SIG-M5 treated with dmso at 0.1 percent for 504 hours (cell line): ENCODE measurements at regions not wholly inside any gene's neighbourhood (a gene's known extent, or its start where the extent isn't known, plus 50 kb on each side); places are given as distances from the start of the nearest gene placed in this dataset.

Experiments used
- DNase-seq: peaks from one replicate; lab custom pipeline; 2025; ENCODE audit not compliant: unreplicated experiment; lab: John Stamatoyannopoulos, UW

DNA sequence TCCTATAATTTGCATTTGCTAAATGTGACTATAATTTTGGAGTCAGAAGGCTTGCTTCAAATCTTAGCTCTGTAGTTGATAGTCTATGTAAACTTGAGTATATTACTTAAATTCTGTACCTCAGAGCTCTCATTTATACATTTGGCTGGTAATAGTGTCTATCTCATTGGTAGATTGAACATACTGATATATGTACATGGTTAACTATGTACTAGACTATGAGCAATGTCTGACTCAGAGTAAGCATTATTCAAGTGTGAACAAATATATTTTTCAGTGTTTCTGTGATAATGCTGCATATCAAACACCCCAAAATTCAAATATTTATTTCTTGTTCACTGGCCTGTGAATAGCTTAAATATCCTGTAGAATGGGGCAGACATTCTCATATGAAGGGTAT, 1568.9 kb upstream of the PABPC4L start:
- DNase-seq, result no peak

- no peak for DNase-seq
Observed at GRCh38 chr4:135744928-135745327, 1543.3 kb upstream of the PABPC4L start.

- no peak for DNase-seq
Observed at GRCh38 chr4:135741583-135741982, 1540.0 kb upstream of the PABPC4L start.

- no peak for DNase-seq
Observed at GRCh38 chr4:135739354-135739753, 1537.8 kb upstream of the PABPC4L start.

DNA sequence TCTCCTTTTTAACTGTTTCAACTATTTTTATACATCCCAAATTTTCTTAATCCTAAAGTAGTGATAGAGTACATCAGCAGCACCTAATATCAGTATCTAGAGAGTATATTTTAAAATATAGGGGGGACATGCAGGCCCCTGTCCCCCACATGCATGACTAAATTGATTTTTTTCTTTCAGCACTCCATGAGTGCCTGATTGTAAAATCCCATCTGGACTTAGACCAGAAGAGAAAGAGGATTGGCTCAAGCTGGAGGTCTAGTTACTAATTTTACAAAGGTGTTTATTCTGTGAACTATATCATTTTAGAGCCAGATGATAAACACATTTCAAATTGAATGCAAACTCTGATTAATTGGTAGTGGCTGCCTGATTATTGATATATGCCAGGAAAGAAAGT, 1533.9 kb upstream of the PABPC4L start:
- DNase-seq, result no peak

DNA sequence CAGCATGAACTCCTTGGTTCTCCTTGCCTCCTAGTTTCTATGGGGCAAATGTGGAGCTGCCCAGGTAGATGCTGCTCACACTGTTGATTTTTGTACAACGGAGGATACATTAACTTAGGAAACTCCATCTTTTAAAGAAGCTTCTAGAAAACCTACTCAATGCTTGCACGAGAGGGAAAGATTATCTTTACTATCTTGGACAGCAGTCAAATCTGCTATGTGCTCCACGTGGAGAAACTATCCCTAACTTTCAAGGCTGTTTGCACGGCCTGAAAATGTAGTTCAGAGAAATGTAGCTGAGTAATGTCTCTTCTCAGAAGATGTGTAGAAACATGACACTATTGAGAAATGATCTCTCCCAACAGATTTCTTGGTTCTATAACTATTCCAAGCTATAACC, 1530.9 kb upstream of the PABPC4L start:
- no peak for DNase-seq

DNA sequence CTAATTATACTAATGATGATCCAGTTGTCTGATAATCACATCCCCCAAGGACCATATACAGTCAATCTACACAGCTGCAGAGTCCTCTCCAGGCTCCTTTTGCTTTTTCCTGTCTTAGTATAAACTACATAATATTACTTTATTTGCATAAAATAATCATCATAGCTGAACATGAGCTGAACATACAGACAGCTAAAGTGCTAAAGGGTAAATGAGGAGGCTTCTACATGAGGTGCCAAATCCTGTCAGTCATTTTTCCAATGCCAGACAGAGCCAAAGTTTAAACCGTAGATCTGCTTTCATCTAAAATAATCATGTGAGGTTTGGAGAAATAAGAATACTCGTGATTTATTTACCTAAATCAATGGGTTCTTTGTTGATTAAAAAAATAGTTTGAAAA, 1530.1 kb upstream of the PABPC4L start:
- no peak for DNase-seq

DNA sequence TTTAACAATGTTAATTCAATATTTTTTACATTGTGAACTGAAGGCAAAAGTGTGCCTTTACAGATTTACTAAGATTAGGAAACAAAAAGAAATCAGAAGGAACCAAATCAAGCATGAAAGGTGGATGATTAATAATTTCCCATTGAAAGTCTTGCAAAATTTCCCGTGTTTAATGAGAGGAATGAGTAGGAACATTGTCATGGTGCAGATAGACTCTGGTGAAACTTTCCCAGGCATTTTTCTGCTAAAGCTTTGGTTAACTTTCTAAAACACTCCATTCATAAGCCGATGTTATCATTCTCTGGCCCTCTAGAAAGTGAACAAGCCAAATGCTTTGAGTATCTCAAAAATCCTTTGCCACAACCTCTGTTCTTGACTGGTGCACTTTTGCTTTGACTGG, 1522.8 kb upstream of the PABPC4L start:
- DNase-seq, result no peak

DNA sequence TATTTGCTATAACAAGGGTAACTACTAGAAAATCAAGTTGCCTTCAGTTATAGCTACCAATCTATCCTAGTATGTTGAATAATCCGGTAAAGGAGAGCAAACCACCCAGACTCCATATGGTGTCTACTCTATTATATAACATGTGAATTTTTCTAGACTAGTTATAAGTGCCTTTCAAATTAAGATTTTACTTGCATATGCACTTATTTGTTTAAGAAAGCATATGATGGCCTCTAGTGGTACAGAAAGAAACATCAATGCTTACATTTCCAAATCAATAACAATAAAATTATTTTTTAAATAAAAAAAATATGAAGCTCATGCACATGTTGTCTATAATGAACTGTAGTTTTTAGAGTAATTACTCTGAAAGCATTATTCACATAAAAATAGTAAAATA, 1516.4 kb upstream of the PABPC4L start:
- no peak for DNase-seq

GRCh38 chr4:135705343-135705742, 1503.8 kb upstream of the PABPC4L start:
- DNase-seq, result no peak

GRCh38 chr4:135694066-135694465, 1492.5 kb upstream of the PABPC4L start:
- no peak for DNase-seq

DNA sequence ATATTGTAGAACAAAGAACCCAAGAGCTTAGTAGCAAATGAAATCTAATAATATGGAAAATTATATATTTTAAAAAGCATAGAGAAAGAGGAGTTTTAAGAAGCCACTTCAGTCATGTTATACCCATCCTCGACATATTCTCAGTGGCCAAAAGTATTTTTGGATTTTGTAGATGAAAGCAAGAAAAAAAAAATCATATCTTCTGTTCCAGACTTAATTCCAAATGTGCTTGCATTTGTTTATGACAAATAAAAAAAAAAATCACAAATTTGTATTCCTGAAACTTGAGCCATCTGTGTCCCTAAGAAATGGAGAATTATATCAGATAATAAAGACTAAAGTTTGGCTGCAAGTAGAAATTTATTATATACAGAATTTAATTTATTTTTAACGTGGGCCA, 1482.4 kb upstream of the PABPC4L start:
- DNase-seq, result no peak

DNA sequence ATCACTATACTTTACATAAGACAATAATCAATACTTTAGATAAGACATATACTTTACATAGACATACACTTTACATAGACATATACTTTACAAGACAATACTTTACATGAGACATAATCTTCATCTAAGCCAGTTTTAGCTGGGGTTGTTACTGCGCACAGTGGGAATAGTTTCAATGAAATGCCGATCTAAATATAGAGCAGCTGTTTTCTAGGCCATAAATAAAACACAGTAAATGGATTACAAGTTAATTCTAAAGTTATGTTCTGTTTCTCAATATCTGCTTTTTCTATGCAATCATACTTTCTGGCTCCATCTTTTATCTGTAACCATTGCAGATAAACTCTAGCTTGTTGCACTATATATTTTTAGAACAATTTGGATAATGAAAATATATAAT, 1470.6 kb upstream of the PABPC4L start:
- DNase-seq, result no peak

- no peak for DNase-seq
Observed at GRCh38 chr4:135670548-135670947, 1469.0 kb upstream of the PABPC4L start.
